ENCODE measurements at regions not wholly inside any gene's neighbourhood (a gene's known extent, or its start where the extent isn't known, plus 50 kb on each side); places are given as distances from the start of the nearest gene placed in this dataset.

- DNase-seq: no peak
These were observed 808.8 kb upstream of the POU3F3 start for GRCh38 chr2:104045071-104045470.

DNA sequence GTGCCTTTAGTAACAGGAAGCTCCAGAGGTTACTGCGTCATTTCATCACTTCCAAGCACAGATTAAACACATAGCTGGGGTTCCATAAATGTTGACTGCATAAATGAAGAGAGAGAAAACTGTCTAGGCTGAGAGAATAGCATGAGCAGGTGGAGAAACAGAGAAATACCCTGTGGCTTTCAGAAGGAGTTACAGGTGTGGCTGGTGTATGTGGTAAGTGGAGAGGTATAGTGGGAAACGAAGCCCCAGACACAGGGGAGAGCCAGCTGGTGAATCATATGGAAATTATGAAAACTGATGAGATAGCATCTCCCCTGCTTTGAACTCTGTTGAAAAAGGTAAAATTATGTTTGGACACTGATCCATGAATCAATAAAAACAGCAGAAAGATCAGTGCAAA, 807.4 kb upstream of the POU3F3 start:
- DNase-seq: no peak

DNA sequence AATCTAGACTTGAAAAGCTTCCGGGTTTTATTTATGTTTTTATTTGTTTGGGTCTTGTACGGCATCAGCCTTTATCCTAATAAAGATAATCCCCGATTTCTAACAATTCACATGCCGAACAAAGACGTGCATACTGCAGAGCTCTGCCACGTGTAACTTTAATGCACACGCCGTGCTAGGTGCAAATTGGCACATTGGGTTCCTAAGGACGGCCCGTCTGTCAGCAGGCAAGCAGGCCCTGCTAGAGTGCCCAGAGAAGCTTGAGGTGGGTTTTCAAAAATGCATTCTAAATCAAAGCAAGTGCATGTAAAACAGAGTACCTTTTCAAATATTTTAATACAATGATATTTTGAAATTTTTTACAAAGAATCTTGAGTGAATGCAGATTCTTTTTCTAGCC, 806.4 kb upstream of the POU3F3 start:
- no peak for DNase-seq

GRCh38 chr2:104049438-104049837, 804.5 kb upstream of the POU3F3 start:
- no peak for DNase-seq

GRCh38 chr2:104049981-104050380, 803.9 kb upstream of the POU3F3 start:
- no peak for DNase-seq

GRCh38 chr2:104050656-104051242, 803.2 kb upstream of the POU3F3 start:
- DNase-seq: no peak

- no peak for DNase-seq
These were observed 802.1 kb upstream of the POU3F3 start for GRCh38 chr2:104051766-104052165.

DNA sequence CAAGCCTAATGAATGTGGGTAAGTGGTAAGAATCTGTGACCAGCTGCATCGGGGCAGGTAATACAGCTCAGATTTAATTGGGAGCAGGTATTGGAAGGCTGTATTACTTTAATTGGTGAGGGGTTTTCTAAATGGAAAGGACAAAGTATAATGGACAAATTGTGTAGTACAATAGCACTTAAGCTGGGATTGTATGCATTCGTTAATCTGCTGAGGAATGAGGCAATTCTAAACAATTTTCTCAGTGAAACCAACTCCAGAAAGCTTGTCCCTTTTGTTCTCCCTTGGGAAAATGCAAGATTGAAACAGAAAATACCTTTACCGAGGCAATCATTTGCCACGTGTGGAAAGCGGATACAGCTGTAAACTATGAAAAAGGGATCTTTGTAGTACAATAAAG, 801.6 kb upstream of the POU3F3 start:
- DNase-seq: no peak

- DNase-seq: no peak
These were observed 797.5 kb upstream of the POU3F3 start for GRCh38 chr2:104056451-104056850.

DNA sequence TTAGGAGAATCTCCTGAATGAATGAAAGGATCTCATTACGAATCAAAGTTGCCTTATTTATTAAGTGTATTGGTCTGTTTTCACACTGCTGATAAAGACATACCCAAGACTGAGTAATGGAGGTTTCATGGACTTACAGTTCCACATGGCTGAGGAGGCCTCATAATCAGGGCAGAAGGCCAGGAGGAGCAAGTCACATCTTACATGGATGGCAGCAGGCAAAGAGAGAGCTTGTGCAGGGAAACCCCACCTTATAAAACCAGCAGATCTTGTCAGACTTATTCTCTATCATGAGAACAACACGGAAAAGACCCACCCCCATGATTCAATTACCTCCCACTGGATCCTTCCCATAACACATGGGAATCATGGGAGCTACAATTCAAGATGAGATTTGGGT, 785.2 kb upstream of the POU3F3 start:
- DNase-seq: no peak

DNA sequence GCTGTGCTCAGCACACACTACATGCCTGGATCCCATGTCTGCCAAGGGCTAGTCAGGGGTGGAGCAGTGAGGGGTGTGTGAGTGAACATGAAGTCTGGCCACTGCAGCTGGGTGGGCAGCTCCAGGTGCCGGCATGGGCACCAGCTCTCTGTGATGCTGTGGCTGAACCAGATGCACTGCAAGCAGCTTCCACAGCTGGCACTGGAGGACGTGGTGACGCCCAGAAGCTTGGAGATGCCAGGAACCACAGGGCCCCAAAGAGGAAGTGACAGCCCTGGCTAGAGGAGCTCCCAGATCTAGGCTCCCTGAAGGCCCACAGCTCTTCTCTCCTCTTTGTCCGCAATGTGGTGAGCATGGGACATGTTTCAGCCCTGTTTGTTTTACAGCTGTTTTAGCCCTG, 776.3 kb upstream of the POU3F3 start:
- no peak for DNase-seq

- DNase-seq: no peak
These were observed 775.3 kb upstream of the POU3F3 start for GRCh38 chr2:104078431-104079157.

DNA sequence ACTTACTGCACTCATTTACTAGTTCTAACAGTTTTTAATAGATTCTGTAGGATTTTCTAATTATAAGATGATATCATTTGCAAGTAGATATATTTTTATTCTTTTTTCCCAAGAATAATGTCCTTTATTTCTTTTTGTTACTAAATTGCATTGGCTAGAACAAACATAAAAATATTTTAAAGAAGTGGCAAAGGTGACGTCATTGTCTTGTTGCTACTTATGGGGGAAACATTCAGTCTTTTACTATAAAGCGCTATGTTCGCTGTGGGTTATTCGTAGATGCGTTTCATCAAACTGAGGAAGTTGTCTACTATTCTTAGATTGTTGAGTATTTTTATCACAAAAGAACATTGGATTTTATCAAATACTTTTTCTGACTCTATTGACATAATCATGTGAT, 765.2 kb upstream of the POU3F3 start:
- DNase-seq: no peak

DNA sequence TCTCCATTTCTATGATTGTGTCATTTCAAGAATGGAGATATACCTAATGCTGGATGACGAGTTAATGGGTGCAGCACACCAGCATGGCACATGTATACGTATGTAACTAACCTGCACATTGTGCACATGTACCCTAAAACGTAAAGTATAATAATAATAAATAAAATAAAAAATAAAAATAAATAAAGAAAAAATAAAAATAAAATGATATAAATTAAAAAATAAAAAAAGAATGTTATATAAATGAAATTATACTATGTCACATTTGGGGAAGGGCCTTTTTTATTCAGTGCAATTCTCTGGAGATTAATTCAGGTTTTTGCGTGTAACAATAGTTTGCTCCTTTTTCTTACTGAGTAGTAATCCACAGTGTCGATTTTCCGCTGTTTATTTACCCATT, 763.5 kb upstream of the POU3F3 start:
- no peak for DNase-seq

GRCh38 chr2:104091894-104092293, 762.0 kb upstream of the POU3F3 start:
- no peak for DNase-seq

DNA sequence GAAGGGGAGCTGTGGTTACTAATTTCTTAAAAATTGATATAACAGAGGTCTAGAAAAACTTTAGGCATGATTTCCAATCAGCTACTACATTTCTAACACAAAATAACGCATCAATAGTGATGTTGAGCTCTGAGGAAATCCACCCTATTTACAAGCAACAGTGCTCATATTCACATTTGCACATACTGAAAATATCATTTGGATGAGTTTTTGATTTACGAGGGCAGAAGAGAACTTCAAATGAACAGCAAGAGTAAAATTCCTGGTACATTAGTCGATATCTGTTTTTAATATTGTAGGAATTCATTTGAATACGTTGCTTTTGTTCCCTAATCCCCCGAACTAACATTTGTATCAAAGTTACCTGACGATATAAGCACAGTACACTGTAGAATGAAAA, 761.0 kb upstream of the POU3F3 start:
- DNase-seq: no peak

GRCh38 chr2:104102615-104103014, 751.3 kb upstream of the POU3F3 start:
- DNase-seq: no peak

GRCh38 chr2:104109356-104109755, 744.6 kb upstream of the POU3F3 start:
- no peak for DNase-seq

GRCh38 chr2:104118889-104119288, 735.0 kb upstream of the POU3F3 start:
- no peak for DNase-seq

DNA sequence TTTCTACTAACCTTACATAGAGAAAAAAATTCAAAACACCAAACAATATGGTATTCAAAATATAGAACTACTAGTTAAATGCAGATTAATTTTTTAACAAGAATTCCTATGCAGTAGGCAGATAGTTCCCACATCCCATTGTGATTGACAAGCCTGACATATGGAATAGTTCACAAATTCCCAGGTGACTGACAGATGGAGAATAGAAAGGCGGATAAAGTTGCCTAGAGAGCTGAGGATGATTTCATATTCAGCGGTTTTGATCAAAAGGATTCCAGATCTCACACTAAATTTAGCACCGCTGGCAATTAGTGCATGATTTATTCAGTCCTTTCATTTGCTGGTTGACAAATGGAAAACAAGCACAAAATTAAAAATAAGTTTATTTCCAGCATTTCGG, 733.7 kb upstream of the POU3F3 start:
- no peak for DNase-seq

DNA sequence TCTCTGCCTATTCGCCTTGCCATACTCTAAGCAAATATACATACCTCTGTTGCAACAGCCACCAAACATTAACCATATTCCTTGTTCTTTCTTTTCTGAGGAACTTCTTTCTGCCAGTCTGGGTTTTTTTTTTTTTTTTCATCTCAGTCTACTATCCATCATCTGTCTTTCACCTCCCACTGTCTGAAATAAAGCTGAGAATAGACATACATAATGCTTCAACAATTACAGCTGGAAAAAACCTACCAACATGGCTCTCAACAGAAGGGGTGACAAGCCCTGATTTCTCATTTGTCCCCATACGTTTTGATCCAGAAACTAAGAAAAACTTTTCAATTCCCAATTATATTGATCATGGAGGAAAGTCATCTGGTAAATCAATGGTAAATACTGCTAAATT, 728.8 kb upstream of the POU3F3 start:
- DNase-seq: no peak

DNA sequence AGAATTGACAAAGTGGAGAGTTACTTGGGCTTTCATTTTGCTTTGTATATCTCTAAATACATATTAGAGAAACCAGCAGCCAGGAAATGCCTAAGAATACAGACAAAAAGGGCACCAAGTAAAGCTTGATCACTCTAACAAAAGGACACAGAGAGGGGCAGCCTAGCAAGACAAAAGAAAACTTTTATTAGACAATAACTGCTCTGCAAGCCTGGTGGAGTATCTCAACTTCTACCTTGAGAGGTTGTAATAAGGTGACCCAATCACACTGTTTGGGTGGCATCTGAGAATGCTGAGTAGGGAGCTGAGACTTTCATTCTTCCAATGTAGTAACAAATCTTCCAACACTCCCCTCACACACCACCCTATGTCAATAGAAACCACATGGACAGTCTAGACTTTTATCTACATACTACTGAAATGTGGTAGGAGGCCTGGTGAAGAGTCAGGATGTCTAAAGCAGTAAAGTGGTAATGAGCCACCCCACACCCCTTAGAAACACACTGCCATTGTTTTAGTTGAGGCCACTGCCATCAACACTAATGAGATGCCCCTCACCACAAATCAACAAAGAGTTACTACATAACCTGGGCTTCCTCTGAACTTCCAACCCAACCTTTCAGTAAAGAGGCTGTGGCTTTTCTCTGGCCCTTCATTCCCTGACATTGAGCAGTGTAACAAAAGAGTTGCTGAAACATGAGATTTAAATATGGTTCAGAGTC, 726.7 kb upstream of the POU3F3 start:
- DNase-seq: no peak

DNA sequence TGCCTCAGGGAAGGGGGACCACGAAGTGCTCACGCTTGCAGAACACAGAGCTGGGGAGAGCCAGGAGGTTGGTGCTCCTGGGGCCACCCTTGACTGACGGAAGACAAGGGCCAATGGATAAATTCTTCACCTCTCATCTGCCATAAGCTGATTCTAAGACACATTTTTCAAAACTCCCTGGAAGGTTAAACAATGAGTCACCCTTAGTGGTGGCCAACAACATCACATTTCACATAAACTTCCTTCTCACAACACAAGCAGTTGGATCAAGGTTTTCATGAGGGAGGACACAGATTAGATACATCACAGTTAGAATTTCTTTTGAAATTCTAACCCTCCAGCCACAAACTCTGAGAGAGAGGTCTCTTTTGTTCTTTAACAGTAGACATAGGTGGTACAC, 713.6 kb upstream of the POU3F3 start:
- no peak for DNase-seq

- DNase-seq: no peak
These were observed 695.7 kb upstream of the POU3F3 start for GRCh38 chr2:104158191-104158590.
